ENCODE measurements at regions not wholly inside any gene's neighbourhood (a gene's known extent, or its start where the extent isn't known, plus 50 kb on each side); places are given as distances from the start of the nearest gene placed in this dataset.

GRCh38 chr2:242011991-242012764, 142.6 kb downstream of the RTP5 start:
- TF ChIP-seq MXI1 (IDR thresholded peaks at IDR 0.05; ENCODE audit: low read depth, low read length) (no peak), POLR2AphosphoS5 (IDR thresholded peaks at IDR 0.05; ENCODE audit: low read length) (no peak), SIX5 (IDR thresholded peaks at IDR 0.05; ENCODE audit: low read depth, low read length, severe bottlenecking) (no peak), CTCF (IDR thresholded peaks at IDR 0.05 in 2 of 3, conservative IDR thresholded peaks at IDR 0.05 in 1 of 3; ENCODE audit: control insufficient read depth in 2 of 3, extremely low read depth in 1 of 3, insufficient read depth in 1 of 3, low read depth in 3 of 3, low read length in 3 of 3) (no peak)
